ENCODE measurements at regions not wholly inside any gene's neighbourhood (a gene's known extent, or its start where the extent isn't known, plus 50 kb on each side); places are given as distances from the start of the nearest gene placed in this dataset.

DNA sequence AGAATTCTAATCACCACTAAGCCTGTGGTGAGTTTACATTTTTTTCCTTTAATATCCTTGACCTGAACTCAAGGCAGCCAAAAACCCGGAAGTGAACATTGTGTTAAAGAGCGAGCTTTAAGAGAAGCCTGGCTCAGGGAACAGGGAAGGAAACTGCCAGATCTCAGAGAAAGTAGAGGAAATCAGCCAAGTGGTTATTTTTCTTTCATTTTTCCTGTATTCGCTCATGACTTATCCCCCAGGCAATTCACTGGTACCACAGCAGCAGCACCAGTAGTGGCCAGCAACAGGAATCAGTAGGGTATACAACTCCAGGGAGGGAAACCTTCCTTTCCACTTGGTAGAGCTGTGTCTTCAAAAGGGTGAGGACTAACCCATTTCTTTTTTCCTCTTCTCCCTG is 89.6 kb upstream of the HMGCLL1 start:
- ATAC-seq = no peak

More for the DNA sequence above, 89.6 kb upstream of the HMGCLL1 start:
- TF ChIP-seq KAT8 (CRISPR knock-in tag; IDR thresholded peaks at IDR 0.05) = no peak
- no peak for TF ChIP-seq HDAC2 (CRISPR knock-in tag; IDR thresholded peaks at IDR 0.05)
- no peak for TF ChIP-seq ZSCAN22 (CRISPR knock-in tag; IDR thresholded peaks at IDR 0.05)
- no peak for TF ChIP-seq ARID2 (CRISPR knock-in tag; IDR thresholded peaks at IDR 0.05; ENCODE audit: borderline replicate concordance)
- TF ChIP-seq ZNF430 (CRISPR knock-in tag; IDR thresholded peaks at IDR 0.05) = no peak
- TF ChIP-seq ZNF772 (CRISPR knock-in tag; IDR thresholded peaks at IDR 0.05) = no peak
- TF ChIP-seq, protein P1, sequence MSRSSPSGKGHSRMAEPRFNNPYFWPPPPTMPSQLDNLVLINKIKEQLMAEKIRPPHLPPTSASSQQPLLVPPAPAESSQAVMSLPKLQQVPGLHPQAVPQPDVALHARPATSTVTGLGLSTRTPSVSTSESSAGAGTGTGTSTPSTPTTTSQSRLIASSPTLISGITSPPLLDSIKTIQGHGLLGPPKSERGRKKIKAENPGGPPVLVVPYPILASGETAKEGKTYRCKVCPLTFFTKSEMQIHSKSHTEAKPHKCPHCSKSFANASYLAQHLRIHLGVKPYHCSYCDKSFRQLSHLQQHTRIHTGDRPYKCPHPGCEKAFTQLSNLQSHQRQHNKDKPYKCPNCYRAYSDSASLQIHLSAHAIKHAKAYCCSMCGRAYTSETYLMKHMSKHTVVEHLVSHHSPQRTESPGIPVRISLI (CRISPR knock-in tag; IDR thresholded peaks at IDR 0.05; ENCODE audit: borderline replicate concordance) = no peak
- TF ChIP-seq, protein P2, sequence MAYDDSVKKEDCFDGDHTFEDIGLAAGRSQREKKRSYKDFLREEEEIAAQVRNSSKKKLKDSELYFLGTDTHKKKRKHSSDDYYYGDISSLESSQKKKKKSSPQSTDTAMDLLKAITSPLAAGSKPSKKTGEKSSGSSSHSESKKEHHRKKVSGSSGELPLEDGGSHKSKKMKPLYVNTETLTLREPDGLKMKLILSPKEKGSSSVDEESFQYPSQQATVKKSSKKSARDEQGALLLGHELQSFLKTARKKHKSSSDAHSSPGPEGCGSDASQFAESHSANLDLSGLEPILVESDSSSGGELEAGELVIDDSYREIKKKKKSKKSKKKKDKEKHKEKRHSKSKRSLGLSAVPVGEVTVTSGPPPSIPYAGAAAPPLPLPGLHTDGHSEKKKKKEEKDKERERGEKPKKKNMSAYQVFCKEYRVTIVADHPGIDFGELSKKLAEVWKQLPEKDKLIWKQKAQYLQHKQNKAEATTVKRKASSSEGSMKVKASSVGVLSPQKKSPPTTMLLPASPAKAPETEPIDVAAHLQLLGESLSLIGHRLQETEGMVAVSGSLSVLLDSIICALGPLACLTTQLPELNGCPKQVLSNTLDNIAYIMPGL (CRISPR knock-in tag; IDR thresholded peaks at IDR 0.05; ENCODE audit: borderline replicate concordance in 1 of 2, low read depth in 1 of 2) = no peak
- TF ChIP-seq PRPF4 (IDR thresholded peaks at IDR 0.05; ENCODE audit: low read depth, low read length, poor library complexity, severe bottlenecking) = no peak
- H3K79me2 ChIP-seq (ENCODE audit: insufficient read depth, low read length) = no peaks in the 10 kb centered on the region
- H3K9me3 ChIP-seq (ENCODE audit: low read length) = peaks cover 5% of the 10 kb centered on the region; the same call in 1 of the 2 replicates
- H3K4me2 ChIP-seq (ENCODE audit: low read depth, low read length) = no peak overlapping the region
- intact Hi-C loops (cut with micrococcal nuclease; ENCODE audit: unreplicated experiment) = no loop called here
- BruUV-seq (replicated peaks) = no TSS peak
- 13% methylated on average over 3 of the region's 3 CpGs for WGBS (ENCODE audit: low lambda C conversion rate)
- no peak overlapping the region for H3K4me3 ChIP-seq (replicated peaks in 1 of 3; ENCODE audit: insufficient read depth in 1 of 3, low read depth in 2 of 3, low read length in 3 of 3)
- H3K27ac ChIP-seq (ENCODE audit: extremely low read length, insufficient read depth, low read length) = no peak overlapping the region
- DNase-seq (ENCODE audit: low spot score) = no peak
- no peak overlapping the region for H2AFZ ChIP-seq (ENCODE audit: low read length)
- FAIRE-seq = no peak
- no peaks in the 10 kb centered on the region for H3K27me3 ChIP-seq (ENCODE audit: control insufficient read depth in 1 of 2, insufficient read depth in 2 of 2, low read length in 2 of 2)
- H4K20me1 ChIP-seq (ENCODE audit: insufficient read depth, low read length) = no peaks in the 10 kb centered on the region; the same call in 1 of the 2 replicates
- in situ Hi-C loops (cut with HindIII; ENCODE audit: extremely low pct_ligation_motif_present, low pct_unique_long_range_greater_than_20kb) = no loop called here
- ChIA-PET CTCF (ENCODE audit: low intra/inter-chr PET ratio, low total read pairs) (no interaction called here), POLR2A (no interaction called here)
- H3K4me1 ChIP-seq (ENCODE audit: insufficient read depth, low read length) = no peaks in the 10 kb centered on the region
- H3K9ac ChIP-seq (ENCODE audit: insufficient read depth, low read depth, low read length) = no peak overlapping the region
- H3K36me3 ChIP-seq (replicated peaks in 1 of 2; ENCODE audit: control insufficient read depth in 1 of 2, insufficient read depth in 2 of 2, low read length in 2 of 2) = no peaks in the 10 kb centered on the region
